D341Med (cell line): ENCODE measurements at regions not wholly inside any gene's neighbourhood (a gene's known extent, or its start where the extent isn't known, plus 50 kb on each side); places are given as distances from the start of the nearest gene placed in this dataset.

Source experiments
- DNase-seq: peaks from one replicate; pipeline ENCODE4 v3.0.0; 2012; ENCODE audit warnings: low spot score

DNA sequence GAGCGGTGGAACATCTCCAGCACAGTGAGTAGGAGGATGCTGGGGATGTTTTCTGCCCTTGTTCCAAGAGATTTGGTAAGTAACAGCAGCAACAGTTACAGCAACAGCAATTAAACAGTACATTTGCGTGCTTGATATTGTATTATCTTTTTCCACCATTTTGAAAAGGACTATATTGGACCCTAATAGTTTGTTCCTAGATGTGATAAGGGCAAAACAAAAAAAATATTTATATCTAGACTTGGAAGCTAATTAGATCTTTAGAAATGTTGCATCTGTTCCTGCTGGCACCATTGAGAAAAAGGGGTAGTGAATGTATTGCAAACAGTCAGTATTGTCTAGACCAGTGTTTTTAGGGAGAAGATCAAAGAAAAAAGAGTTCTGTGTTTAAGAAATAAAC is 759.9 kb downstream of the JRKL start:
- DNase-seq: no peak

DNA sequence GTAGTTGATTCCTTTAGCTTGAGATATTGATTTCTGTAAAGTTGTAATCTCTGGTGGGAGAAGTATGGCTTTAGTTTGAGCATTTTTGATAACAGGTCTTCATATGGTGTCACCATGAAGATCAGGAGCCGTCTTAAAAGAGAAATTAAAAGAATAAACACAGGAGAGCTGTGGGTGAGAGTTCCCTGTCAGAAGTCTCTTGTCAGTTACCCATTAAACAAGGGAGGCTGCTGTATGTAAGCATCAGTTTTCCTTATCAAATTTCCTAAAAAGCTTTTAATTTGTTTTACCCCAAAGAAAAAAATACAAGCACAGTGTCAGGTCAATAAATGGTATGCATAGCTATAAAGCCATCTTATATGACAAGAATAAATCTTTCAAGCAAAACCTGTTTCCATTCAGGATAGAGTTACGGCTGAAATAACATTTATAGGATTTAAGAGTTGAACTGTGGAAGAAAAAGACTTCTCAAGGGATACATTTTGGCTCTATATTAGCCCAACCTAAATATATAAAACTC is 767.5 kb downstream of the JRKL start:
- DNase-seq: no peak

DNA sequence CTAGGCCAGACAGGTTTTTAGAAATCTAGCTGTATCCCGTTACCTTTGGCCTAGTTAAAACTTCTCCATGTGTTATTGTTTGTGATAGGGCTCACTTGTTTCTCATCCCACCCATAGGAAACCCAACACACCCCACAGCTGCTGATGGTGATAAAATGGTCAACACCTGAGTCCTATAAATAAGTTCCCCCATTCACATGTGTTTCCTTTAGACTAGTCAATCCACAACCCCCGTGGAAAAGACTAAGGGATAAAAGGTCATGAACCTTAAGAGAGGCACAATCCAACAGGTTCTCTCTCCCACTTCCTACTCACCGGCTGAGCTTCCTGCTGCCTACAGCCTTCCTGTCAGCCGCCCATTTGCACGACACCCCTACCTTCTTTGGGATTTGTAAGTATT is 768.4 kb downstream of the JRKL start:
- DNase-seq: no peak

DNA sequence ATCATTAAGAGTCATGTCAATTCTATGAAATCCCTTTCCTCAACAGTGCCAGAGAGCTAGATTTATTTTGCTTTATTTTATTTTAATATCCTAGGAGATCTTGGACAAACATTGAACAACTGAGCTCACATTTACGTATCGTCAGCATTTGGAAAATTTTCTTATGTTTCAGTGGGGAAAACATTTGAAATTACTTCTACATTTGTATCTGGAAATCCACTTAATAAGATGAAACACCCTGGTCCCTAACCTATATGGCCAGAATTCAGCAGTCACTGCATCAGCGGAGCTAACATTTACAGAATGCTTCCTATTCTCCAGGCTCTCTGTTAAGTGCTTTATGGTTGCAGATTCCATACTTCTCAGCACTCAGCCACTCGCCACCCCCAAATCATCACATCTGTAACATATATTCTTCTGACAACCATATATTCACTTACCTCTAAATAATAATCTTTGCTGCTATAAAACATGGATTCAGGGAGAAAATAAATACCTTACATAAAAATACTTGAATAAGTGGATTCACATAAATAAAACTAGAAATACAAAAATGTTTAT is 773.9 kb downstream of the JRKL start:
- no peak for DNase-seq

DNA sequence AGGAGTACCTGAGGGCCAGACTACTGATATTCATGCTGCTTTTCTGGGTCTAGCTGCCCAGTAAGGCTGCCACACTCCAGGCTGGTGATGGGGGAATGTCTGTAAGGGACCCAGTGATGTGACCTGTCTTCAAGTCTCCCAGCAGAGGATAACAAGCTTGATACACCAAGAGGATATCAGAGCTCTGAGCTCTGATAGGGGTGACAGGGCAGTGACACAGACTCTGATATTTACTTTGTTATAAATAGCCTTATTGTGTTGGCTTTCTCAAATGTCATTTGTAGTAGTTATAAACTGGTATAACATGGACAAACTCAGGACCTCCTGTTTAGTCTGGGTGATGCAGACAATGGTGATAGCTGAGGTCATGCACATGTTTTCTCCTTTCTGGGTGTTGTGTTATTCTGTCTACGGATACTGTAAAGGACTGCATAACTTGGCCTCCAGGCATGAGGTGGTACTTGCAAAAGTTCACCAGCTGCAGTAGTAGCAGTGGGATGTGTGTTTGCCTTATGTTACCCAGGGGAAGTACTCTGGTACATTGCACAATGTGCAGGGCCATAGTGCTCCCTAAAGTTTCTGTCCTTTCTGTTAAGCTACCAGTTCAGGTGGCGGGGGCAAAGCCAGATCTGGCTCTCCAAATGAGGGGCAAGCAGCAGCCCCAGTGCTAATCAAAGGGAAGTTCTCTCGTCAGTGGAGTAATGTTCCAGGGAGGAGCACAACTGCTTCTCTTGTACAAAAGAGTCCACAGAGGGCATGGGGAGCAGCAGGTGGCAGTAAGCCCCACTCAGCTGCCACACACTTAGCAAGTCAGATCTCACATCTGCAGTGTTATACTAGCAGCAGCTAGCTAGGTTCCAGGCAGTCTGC is 812.2 kb downstream of the JRKL start:
- DNase-seq: no peak

DNA sequence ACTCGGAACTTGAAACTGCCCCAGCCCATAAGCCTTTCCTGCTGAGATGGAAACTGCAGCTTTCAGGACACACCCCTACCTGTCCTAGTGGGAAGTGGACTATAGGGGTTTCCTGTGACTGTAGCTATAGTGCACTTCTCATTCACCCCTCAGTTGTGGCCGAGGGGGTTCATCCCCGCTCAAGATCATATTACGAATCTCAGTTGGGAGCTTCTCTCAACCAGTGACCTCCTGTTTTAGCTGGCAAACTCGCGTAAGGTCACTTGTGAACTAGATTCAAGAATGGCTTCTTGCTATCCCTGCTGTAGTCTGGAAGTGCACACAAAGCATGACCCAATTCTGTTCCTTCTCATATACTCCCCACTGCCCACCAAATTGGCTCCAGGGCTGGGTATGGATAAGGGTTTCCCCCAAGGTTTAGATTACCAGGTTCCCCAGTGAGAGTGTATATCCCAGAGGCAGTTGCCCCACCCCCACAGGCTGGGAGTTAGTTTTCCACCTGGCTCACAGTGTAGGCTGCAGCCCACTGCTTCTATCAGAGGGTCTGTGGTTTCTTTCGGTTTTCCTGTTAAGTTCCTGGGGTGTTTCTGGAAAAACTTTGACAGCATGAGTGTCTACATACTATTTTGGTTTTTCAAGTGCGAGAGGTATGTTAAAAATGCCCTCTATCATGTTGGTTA is 812.9 kb downstream of the JRKL start:
- DNase-seq: no peak

DNA sequence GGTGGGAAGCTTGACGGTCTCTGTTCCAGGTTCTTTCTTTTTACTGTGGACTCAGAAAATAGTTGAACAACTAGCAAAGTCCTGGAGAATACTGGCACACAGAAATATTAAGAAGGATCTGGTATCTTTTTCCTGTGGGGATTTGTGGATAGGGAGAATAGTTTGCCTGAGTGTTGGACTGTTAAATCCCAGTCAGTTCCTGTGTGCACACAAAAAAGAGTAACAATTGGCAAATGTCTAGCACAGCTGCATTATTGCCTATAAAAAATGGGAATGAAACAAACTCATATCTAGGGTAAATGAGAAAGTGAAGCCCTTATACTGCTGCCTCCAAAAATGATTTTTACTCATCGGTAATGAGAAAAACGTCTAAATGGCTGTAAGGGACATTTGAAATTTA is 828.2 kb downstream of the JRKL start:
- DNase-seq: no peak

DNA sequence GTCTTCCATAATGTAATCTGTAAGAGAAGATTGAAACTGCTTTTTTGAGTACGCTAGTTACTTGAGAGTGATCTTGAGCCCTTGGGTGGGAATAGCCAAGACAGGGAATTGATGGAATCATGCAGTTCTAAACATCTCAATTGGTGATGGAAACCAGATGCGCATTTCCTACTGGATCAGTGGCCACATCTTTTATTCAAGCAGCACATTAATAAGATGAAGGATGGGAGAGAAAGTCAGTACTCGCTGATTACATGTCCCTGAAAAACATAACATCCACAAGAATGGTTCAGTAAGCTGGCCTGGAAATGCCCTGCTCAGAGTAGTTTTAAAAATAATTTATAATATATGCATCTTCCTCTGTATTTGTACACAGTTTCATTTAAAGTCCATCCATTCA is 833.8 kb downstream of the JRKL start:
- no peak for DNase-seq

DNA sequence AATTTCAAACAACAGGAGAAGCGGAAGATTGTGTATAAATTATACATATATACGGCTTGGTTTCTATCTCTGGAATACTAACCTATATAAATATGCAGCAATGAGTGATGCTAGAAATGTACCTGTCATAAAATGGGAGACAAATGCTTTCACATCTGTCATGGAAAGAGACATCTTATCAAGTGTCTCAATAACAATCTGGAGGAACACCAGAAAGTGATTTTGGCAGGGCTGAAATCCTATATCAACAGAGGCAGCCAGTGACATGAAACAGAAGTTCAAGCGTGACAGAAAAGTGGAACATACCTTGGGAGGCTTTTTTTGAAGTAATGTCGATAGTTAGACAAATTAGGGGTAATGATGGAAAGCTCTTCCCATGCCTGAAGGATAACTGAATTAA is 834.6 kb downstream of the JRKL start:
- DNase-seq: no peak

DNA sequence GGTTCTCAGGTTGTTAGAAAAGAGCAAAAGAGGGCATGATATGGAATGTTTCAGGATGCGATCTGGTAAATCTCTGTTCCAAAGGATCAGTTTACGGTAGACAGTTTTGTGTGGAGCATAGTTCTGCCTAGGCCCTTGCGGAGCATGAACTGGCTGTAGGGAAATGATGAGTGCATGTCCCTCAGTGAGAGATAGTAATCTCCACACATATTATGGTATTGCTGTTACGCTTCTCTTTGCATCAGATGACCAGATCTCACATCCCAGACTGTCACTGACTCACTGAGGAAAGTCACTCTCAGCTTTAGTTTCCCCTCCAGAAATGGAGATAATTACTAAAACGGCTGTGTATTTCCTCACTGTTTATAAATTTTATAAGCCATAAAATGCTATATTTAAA is 836.0 kb downstream of the JRKL start:
- no peak for DNase-seq

DNA sequence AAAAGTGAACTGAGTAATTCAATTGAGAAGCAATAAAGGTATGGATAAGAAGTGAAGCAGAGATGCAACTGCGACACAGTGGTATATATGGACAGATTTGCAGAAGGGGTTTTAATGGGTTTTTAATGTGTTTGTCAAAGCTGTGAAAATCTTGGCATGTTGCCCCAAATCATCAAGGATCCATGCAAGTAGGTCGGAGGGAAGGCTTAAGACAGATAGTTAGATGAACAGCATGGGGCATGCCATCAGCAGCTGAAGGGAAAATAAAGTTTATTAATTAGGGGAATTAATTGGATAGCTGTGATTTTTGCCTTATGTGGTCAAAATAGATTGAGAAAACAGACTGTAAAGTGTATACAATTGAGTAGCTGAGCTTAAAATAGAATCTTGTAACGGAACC is 840.1 kb downstream of the JRKL start:
- DNase-seq: no peak

DNA sequence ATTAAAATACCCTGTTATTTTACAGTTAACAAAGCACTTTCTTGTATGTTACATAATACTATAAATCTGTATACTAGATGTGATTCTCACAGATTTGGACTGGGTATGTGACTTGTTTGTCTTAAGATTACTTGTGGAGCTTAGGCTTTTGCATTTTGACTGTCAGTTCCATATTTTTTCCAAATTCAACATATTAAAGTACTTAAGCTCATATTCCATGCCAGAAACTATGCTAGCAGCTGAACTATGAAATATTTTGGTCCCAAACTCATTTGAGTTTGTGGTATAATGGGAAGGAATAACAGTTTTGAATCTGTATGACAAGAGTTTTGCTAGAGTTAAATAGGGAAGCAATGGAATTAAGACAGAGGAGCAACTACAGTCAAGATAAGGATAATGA is 841.4 kb downstream of the JRKL start:
- DNase-seq: no peak

DNA sequence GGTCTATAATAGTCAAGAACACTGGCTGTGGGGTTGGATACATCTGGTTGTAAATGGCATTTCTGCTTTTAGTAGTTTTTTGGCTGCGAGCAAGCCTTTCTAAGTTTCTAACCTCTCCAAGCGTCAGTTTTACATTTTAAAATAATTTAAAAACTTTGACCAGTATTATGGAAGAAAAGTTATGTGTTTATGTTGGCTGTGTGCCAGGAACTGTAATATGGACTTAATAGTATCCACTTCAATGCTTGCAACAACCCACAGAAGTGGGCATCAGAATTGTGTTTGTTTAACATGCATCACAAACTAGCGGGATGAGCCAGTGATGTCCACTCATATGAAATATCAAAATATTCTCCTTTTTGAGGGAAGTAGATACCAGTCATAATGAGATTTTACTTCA is 844.2 kb downstream of the JRKL start:
- no peak for DNase-seq

DNA sequence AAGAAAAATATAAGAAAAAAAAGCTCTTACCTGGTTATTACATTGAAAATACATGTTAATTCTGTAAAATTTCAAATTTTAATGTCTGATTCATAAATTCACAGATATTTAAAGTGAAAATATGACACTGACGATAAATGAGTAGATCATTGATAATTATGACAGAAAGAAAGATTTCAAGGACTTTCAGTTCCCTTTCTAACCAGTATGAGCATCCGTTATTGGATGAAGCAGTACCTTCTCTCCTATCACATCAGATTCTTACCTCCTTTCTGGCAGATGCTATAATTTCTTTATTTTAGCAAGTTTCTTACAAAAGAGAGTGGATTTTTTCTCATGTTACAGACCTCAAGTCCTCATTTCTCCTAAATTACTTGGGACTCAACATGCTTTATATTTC is 847.3 kb downstream of the JRKL start:
- no peak for DNase-seq

DNA sequence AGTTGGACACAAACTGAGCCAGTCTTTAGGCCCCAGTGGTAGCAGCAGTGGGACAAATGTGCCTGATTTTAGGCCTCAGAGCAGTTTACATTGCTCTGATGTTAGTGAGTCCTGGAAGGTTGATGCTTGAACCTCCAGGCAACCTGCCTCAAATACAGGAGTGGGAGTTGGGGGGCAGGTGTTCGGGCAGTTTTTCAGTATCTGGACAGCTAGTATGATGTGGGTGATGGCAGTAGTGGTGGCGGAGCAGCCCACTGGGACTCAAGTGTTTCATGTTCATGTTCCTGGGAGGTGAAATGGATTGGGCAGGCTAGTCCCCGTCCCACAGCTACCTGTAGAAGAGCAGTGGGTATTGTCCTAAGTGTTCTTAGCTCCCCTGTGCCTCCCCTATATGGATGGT is 857.8 kb downstream of the JRKL start:
- DNase-seq: no peak

DNA sequence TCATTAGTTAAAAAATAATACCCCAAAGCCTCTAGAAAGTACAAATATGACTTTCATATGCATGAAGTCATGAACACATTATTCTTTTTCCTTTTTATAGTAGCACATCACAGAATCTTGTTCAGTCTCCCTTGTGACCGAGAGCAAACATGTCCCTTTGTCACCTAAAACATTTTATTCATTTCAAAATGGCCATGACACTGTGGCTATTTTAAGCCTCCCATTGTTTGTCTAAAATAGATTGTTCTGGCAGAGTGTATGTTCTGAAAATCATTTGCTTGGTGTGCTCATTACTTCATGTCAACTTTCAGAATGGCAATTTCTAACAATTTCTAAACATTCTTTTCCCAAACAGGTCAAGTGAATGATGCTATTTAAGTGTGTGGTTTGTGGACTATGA is 865.0 kb downstream of the JRKL start:
- DNase-seq: no peak

DNA sequence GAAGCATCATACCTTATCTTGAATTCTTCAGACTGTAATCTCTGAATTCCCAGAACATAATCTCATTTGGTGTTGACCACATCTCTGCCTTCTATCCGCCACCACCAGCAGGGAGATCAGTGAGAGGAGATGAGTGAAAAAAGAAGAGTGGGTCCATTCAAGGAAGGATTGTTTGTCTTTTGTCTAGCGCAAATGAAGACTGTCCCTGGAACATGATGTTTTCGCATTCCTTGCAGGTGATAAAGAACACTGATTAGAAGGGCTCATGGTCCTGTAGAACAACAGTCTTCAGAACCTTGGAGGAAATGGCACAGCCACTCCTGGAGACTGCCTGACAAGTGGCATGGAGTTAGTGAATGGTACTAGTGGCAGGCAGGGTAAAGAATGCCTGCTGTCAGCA is 869.6 kb downstream of the JRKL start:
- no peak for DNase-seq

DNA sequence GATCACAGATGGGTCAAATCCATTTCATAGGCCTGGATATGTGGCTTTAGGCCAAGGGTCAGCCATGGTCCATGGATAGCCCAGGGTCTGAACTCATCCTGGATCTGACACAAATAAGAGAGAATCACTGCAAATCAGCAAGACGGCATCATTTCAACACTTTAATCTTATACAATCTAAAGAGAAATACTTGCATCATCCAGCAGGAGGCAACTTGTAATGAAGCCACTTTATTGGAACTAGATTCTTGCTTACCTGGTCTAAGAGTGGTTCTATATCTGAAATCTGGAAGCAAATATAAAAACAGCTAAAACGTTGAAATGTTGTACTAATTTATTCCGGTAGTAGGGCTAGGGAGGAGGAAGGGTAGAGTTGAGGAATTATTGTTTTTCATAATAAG is 870.1 kb downstream of the JRKL start:
- no peak for DNase-seq

DNA sequence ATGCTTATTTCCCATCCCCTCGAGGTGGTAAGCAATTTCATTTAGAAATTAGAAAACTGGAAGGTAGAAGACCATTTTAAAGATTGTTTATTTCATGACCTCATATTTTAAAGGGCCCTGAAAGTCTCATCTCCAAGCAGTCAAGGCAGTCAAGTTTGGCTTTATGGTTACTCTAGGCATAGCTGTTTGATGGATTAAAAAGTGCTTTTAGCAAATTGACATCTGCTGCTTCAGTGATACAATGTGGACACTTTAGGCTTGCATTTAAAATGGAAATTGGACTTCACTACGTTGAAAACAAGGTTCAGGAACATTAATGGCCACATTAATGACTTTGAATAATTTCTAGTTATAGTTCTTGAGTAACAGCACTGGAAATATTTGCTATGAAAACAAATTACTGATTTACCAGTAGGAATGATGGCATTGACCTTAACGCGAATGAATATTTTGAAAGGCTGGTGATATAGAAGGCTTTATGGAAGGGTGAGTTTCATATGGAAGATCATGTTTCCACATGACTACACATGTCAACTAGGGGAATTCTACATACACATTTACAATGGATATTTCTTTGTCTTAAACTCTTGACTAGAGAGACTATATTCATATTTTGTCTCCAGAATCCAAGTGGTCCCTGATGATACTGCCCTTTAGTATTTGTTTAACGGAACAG is 873.5 kb downstream of the JRKL start:
- no peak for DNase-seq

DNA sequence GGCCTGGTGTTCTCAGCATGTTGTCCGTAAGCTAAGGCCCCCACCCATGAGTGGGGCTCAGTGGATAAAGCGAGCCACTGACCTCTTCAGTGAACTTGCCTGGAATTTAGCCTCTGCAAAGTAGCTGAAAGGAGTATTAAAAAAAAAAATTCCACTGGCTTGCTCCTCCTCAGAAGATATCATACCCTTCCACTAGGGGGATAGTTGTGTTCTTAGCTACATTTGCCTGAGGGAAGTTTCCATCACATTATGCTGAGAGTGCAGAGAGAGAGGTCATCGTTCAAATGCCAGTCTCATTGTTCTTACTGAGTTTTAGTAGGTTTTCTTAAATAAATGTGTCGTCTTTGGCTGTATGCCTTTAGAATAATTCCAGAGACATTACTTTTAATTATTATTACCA is 879.7 kb downstream of the JRKL start:
- peak; percentile 37 for DNase-seq

DNA sequence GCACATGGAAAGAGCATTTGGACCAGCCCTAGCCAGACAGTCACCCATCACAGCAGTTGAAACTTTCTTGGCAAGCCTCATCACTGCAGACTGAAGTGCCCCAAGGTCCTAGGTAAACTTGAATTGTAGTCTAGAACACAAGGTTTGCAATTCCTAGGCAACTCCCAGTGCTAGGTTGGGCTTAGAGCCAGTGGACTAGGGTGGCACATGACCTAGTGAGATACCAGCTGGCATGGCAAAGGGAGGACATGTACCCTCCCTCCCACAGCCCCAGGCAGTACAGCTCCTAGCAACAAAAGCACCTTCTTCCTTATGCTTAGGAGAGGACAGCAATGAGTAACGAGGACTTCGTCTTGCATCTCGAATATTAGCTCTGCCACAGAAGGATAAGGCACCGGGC is 889.5 kb downstream of the JRKL start:
- DNase-seq: no peak

DNA sequence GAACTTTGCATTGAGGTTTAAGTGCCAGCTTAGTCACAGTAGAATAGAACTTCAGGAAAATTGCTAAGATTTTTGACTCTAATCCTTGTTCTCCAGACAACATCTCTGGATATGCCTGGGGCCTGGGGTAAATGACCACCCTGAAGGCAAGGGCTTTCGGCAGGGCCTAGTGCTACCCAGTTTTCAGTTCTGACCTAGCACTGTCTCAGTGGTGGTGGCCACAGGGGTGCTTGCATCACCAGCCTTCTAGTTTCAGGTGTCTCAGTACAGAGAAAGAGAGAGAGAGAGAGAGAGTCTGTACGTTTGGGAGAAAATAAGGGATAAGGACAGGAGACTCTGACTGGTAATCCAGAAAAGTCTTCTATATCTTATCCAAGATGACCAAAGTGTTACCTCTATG is 890.5 kb downstream of the JRKL start:
- DNase-seq: no peak

DNA sequence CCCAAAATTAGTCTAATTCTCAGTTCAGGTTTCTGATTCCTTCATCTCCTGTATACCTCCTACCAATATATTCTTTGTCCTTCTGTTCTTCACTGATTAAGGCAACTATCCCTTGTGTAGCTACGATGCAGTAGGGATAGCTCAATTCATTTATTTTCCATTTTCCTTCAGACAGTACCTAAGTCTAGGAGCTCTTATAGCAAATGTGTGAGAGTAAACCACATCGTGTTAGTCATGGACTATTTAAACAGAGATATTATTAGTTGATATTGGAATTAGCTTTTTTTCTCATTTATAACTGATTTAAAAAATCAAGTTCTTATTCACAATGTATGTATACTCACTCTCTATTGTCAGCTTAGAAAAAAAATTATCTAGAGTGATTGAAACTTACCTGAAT is 900.0 kb downstream of the JRKL start:
- DNase-seq: no peak
